UCSD-AML1 (cell line): ENCODE measurements at regions not wholly inside any gene's neighbourhood (a gene's known extent, or its start where the extent isn't known, plus 50 kb on each side); places are given as distances from the start of the nearest gene placed in this dataset.
"Not testable (repeated sequence)": the region's sequence is repeated elsewhere in the genome, so short reads cannot be mapped to it uniquely, and the experiment has no call there.

Experiments used
- DNase-seq: peaks from one replicate; lab custom pipeline; 2025; ENCODE audit not compliant: unreplicated experiment; lab: John Stamatoyannopoulos, UW

DNA sequence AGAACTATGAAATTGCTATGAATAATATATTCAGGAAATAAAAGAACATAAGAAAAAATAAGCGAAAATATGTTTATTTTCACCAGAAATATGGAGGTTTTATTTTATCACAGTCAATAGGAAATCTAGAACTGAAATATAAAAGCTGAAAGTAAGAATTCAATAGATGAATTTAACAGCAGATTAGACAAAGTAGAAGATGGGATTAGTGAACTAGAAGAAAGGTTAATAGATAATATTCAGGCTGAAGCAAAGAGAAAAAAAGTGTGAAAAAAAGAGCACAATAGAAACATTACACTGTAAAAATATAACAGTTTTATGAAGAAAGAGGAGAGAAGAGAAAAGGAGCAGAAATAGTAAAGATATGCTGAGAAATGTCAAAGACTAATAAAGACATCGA is 1152.1 kb downstream of the FAT4 start:
- no peak for DNase-seq

DNA sequence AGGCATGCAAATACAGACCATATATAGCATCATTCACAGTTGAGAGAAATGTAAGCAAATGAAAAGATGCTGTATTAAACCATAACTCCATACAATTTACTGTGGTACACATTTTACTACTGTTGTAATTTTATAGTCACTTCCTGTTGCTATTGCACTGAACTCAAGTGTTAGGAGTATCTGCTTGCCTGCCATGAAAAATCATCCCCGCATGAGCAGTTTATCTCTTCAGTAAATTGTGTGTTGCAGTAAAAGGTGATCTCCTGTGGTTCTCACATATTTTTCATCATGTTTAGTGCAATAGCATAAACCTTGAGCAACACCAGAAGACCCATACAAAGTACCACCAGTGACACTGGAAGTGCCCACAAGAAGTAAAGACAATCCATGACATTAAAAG is 1153.4 kb downstream of the FAT4 start:
- DNase-seq = no peak

DNA sequence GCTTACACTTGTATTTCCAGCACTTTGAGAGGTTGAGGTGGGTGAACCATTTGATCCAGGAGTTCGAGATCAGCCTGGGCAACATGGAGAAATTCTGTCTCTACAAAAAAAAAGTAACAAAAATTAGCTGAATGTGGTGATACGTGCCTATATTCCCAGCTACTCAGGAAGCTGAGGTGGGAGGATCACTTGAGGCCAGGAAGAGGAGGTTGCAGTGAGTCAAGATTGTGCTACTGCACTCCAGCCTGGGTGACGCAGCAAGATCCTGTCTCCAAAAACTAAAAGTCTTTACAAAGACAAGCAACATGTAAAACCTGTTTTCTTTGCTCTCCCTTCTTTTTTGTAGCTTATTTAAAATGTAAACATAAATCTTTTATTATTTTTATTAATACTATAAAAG is 1156.1 kb downstream of the FAT4 start:
- DNase-seq = peak; percentile 34

DNA sequence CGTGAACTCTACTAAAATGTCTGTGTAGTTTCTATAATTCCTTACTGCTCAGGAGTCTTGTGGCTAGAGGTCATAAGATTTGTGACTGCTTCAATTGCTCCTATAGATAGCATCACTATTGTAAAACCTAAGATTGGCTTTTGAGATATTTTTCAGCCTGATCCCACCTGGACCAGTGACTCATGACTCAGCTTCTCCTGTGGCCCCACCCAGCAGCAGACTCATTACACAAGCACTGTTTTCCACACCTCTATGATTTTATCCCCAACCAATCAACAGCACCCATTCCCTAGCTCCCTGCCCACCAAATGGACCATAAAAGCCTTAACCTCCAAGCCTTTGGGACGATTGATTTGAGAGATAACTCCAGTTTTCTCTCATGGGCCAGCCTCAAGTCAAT is 1157.0 kb upstream of the INTU start:
- no peak for DNase-seq

DNA sequence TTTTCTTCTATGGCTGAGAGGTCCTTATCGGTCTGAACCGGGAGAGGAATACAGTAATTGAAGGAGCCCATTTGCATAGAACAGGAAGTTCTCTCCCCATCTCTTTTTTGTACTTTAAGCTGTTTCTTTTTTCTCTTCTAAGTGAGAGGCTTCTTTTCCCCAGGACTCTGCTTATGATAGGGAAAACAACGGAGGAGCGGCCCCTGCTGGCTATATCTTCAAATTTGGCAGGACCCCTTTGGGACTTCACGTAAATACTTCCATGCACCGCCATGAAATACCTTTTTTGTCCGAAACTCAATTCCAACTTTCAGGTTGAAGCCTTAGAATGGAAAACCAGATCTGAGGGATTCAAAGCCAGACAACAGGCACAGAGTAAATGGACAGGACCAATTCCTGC is 1153.0 kb upstream of the INTU start:
- DNase-seq = no peak

DNA sequence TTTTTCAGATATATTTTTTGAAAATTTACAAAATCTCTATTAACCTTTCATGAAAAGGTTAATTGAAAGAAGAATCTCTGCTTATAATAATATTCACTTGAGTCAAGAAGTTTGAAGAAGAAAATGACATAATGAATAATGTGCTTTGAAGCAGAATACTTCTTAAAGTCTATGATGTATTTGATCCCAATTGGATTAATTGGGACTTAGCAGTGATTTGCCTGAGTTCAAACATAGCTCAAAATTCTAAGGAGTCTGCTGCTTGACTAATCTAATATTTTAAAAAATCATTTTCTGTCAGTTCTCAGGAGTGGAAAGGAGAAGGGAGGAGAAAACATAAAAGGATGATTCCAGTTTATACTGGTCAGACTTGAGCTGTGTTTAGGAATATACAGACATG is 1150.4 kb upstream of the INTU start:
- no peak for DNase-seq

DNA sequence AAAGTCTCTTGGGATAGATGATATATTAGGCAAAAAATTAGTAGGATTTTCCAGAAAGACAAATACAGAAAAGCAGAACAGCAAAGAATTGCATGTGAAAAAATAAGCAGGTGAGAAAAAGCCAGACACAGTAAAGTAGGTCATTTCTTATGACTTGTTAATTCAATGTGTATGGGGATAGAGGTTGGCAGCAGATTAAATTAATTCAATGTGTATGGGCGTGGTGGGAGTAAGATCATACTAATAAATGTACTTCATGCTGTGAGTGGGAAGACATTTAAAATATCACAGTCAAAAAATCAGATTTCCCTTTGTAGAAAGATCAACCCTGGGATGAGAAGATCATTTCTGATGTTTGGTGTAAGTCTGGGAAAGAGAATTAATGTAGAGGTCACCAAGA is 1146.4 kb upstream of the INTU start:
- DNase-seq = no peak

DNA sequence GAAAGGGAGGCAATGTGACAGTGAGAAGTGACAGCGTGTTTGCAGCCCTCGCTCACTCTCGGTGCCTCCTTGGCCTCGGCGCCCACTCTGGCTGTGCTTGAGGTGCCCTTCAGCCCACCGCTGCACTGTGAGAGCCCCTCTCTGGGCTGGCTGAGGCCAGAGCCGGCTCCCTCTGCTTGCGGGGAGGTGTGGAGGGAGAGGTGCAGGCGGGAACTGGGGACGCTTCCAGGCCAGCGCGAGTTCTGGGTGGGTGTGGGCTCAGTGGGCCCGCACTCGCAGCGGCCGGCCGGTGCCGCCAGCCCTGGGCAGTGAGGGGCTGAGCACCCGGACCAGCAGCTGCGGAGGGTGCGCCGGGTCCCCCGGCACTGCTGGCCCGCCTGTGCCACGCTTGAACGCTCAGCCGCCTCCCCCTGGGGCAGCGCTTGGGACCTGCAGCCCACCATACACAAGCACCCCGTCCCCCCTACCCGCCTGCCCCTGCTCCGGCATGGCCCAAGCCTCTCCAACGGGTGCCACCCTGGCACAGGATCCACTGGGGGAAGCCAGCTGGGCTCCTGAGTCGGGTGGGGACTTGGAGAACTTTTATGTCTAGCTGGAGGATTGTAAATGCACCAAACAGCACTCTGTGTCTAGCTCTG is 1142.8 kb upstream of the INTU start:
- no peak for DNase-seq

DNA sequence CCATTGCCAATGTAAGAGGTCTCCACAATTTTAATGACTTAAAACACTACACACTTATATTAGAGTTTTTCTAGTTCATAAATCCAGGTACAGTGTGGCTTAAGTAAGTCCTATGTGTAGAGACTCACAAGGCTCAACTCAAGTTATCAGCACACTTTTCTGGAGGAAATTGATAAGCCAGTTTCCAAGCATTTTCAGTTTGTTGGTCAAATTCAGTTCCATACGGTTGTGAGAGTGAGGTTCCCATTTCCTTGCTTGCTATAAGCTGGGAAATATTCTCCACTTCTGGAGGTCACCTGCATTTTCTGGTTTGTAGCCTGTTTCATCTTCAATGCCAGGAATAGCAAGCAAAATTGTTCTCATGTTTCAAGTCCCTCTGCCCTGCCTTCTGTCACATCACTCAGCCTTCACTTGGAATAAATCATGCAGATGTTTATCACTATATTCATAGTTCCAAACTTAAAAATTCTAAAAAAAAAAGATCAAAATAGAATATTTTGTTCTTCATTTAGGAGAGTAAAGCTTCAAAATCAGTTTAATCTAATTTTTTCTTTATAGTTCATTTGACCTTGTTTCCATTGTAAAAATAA is 1137.5 kb upstream of the INTU start:
- DNase-seq = no peak

DNA sequence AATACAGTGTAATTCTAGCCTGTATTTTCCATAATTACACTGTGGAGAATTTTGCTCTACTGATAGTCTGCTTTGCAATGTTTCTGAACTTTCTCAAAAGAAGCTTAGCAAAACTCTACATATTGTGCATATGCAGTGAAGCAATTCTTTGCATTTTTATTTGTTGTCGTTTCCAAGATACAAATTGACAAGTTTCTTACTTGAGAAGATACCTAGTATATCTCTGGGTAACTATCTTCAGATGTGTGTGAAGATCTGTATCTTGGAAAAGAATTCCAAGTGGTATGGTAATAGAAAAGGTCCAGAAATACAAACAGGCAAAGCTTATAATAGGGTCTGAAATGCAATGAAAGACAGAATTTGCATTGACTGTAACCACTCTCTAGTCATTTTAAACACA is 1119.8 kb upstream of the INTU start:
- DNase-seq = no peak

DNA sequence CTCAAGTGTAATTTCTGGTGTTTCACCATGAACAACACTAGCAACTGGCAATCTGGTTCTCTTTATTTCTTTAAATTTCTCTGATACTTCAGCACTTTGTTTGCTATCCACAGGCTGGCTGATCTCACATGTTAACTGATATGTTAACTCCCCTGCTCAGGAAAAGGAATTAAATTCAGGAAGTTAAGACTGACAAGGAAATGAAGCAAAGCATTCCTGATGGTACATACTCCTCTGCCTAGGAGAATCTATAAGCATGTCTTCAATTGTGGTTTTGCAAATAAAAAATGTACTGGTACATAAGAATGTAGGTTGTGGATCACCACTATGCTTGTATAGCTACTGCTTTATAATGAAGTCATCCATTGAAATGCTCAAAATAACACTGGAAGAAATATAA is 1119.2 kb upstream of the INTU start:
- no peak for DNase-seq

DNA sequence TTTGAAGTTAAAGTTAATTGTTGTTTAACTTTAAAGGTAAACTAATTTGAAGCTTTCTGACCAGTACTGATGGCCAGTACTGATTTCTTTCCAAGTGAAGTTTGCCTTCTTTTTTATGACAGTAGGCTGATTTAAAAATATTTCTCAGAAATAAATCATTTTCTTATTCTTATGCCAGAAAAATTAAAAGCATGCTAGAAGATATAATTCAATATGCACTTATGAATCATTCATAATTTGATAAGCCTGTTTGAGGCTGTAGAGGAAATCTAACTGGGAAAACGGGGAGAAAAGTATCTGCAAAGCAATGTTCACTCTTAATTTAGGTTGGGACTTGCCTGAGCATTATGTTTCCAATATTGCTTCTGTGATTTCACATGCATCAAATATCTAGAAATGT is 1112.0 kb upstream of the INTU start:
- no peak for DNase-seq

DNA sequence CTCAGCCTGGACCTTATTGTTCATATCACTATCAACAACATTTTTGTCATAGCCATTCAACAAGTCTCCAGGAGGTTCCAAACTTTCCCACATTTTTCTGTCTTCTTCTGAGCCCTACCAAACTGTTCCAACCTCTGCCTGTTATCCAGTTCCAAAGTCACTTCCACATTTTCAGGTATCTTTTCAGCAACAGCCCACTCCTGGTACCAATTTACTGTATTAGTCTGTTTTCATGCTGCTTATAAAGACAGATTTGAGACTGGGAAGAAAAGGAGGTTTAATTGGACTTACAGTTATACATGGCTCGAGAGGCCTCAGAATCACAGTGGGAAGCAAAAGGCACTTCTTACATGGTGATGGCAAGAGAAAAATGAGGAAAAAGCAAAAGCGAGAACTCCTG is 1107.4 kb upstream of the INTU start:
- not testable (repeated sequence) for DNase-seq

DNA sequence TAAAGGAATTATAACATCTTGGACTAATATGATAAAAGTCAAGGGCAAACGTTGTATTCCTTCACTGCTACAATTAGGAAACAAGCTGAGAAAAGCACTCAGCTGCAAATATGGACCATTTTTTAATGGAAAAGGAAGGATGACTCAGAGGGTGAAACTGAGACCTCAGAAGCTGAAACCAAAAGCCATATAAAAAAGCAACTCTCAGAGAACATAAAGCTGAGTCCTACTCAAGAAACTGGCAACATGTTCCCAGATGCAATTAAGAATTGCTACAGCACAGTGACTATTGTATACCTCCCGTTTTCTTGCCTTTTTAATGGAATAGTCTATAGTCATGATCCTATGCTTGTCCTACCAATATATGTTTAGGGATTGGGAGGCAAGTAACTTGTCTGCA is 1106.4 kb upstream of the INTU start:
- no peak for DNase-seq

DNA sequence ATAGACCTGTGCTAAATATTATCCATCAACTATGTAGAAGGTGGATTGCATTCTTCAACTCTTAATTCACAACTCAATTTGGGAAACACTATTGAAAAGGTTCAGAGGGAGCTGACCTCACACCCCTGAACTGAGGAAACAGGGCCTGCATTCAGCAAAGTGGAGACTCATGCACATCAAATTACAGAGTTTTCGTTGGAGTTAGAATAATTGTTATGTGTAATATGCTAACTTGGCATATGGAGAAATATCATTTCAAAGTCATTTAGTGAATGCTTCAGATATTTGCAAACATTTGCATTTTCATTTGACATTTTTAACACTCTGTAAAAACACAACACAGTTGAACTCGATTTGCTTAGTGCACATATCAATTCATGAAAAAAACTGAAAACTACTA is 1102.8 kb upstream of the INTU start:
- DNase-seq = no peak

DNA sequence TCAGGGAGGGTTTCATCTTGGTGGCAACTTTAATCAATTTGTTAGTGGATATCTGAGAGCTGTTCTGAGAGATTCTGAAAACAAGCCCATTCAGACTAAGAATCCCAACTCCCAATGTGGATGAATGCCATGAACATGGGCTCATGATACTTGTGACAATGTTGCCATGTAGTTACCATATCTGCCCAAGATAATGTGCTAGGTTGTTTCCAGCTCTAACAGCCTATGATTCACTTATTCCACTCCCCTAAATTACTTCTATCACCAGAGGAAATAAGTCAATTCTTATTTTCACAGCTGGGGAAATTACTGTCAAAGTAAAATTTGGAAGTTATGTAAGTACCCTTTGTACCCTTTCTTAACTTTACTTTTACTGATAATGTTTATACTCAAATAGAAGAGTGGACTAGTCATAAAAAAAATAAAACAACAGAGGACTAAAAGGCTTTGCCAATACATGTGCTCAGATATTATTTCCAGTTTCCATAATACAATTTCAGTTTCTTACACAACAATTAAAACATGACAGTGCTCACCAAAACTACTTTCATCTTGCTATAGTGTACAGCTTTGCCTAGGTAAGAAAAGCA is 1101.7 kb upstream of the INTU start:
- no peak for DNase-seq

DNA sequence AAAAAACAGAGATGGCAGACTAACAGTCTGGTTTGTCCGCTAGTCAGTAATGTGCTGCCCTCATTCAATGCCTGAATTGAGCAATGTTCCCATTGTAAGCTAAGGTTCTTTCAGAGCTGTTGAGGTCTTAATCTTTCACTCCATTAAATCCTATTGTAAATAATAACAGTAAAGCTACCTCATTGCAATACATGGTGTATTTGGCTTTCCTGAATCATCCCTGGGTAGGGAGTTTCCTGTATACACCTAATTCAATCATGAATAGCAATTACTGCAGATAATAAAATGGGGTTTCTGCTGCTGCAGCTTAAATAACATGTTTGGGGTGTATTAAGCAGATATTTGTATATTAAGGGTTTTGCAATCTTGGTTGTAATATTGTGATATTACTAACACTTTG is 1100.2 kb upstream of the INTU start:
- DNase-seq = no peak

DNA sequence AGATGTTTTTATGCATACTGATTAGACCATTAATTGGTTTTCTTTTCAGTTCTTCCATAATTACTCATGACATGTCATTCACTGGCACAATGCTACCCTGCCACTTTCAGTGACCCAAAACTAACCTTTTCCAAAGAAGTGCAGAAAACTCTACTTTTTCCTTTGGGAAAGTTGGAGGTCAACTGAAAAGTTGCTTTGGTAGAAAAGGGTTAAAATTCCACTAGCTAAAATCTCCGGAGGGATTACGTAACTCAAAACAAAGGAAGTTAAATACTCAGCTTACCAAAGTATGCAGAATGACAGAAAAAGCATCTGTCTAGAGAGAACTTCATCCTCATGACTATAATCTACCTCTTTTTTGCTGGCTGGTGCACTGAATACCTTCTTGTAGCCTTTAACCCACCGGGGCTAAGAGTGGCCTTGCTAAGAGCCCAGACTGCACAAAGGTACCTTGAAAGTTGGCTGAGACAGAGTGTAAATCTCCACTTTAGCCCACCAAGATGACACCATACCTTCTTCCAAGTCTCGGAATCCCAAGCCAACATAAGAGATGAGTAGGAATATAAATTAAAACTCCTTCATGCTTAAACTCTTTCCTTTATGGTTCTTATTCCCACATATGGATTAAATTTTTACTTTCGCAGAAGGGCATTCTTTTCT is 1099.5 kb upstream of the INTU start:
- no peak for DNase-seq

DNA sequence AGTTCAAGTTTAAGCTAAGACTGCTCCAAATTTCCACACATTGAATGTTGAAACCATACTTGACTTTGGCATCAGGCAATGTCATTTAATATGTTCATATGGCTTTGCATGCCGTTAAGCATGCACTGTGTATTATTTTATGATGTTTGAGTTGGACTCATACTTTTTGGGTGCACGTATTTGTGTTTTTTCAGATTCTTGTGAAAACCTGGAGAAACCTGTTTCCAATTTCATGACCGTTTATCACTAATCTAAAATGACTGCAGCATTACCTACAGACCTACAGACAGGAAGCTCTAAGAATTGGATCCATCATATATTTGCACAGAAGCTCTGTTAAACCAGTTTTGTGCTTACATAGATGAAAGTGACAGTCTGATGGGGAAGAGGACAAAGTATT is 1093.0 kb upstream of the INTU start:
- no peak for DNase-seq

DNA sequence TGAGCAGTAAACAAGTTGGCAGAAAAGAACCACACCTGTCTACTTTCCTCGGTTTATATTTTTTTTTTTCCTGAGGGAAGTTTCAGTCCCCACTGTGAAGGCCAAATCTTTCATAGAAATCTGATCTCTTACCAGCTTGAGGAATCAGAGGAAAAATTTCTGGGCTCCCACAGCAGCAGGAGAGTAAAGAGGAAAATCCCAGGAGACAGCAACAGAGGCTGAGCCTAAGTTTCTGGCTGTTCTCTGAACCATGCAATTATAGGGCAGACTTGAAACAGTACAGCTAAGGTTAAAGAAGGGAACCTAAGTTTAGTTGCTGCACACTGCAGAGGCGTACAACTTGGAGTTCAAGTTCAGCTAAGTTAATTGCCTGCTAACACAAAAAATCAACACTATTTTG is 1090.9 kb upstream of the INTU start:
- no peak for DNase-seq

DNA sequence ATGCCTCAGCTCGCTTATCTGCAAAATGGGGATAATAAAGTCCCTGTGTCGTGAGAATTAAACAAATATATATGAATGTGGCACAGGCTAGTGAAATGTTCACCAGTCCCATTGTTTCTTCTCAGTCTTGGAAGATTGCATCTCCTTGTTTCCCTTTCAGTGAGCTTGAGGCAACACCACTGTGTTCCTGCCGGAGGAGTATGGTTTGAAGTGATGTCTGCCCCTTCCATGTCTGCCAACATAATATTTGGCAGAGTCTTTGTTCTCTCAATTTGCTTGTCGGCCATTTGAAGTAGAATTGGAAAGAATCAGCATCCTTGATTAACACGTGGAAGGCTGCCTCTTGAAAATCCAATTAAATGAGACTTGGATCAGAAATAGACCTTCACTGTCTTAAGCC is 1088.5 kb upstream of the INTU start:
- DNase-seq = no peak

DNA sequence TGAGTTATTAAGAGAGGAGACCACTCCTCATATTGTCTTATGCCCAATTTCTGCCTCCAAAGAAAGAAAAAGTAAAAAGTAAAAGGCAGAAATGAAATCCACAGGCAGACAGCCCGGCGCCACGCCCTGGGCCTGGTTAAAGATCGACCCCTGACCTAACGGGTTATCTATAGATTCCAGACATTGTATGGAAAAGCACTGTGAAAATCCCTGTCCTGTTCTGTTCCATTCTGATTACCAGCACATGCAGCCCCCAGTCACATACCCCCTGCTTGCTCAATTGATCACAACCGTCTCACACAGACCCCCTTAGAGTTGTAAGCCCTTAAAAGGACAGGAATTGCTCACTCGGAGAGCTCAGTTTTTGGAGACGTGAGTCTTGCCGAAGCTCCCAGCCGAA is 1086.6 kb upstream of the INTU start:
- not testable (repeated sequence) for DNase-seq

DNA sequence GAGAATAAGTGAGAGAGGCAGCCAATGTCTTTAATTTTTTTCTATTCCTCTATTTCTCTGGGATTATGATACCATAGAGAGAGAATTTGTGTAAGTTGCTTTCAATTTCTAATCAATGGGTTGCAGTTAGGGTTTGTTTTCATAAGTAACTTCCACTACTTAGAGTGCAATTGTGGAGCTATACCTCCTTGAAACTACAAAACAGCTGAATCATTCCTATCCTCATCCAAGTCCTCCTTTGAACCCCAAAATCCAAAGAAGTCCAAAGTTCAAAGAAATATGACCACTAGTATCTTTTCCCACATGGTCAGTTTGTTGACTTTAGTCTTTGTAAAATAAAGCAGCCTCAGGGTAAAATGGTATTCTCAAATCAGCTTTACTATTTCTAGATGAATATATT is 1085.4 kb upstream of the INTU start:
- DNase-seq = no peak
